ENCODE measurements at regions not wholly inside any gene's neighbourhood (a gene's known extent, or its start where the extent isn't known, plus 50 kb on each side); places are given as distances from the start of the nearest gene placed in this dataset.

- dilution Hi-C loops (cut with MboI; ENCODE audit: extremely low pct_ligation_motif_present, low sequenced_read_pairs) = no loop called here
- no peaks in the 10 kb centered on the region for H3K9me3 ChIP-seq (ENCODE audit: control insufficient read depth, low read depth, low read length)
- H3K79me2 ChIP-seq (ENCODE audit: control insufficient read depth, insufficient read depth, low read length) = no peaks in the 10 kb centered on the region
- H3K27me3 ChIP-seq (ENCODE audit: control insufficient read depth, extremely low read depth, insufficient read depth, low read length) = no peaks in the 10 kb centered on the region
- no peak overlapping the region for H3K9ac ChIP-seq (ENCODE audit: control insufficient read depth, extremely low read depth, insufficient read depth, low read length)
- no peaks in the 10 kb centered on the region for H4K20me1 ChIP-seq (ENCODE audit: control insufficient read depth, extremely low read depth, insufficient read depth, low read length)
- FAIRE-seq (no peak), DNase-seq (ENCODE audit: low read depth, low spot score) (no peak)
- H3K4me1 ChIP-seq (ENCODE audit: control insufficient read depth, extremely low read depth, insufficient read depth, low read length) = peaks cover 7% of the 10 kb centered on the region
- H2AFZ ChIP-seq (ENCODE audit: control insufficient read depth, low read length) = no peak overlapping the region
- H3K4me3 ChIP-seq (ENCODE audit: control insufficient read depth in 2 of 3, extremely low read depth in 1 of 3, insufficient read depth in 2 of 3, low read depth in 1 of 3, low read length in 3 of 3) = no peak overlapping the region
- no peaks in the 10 kb centered on the region for H3K36me3 ChIP-seq (ENCODE audit: control insufficient read depth in 2 of 2, extremely low read depth in 1 of 2, insufficient read depth in 2 of 2, low read length in 2 of 2)
- no peak overlapping the region for H3K4me2 ChIP-seq (ENCODE audit: control insufficient read depth, extremely low read depth, insufficient read depth, low read depth, low read length)
- H3K27ac ChIP-seq (ENCODE audit: control insufficient read depth, insufficient read depth, low read length) = no peak overlapping the region
- TF ChIP-seq EZH2 (IDR thresholded peaks at IDR 0.05; ENCODE audit: low read length) (no peak), CTCF (optimal IDR thresholded peaks at IDR 0.05 in 1 of 3, IDR thresholded peaks at IDR 0.05 in 1 of 3, conservative IDR thresholded peaks at IDR 0.05 in 1 of 3; ENCODE audit: extremely low read depth in 1 of 3, insufficient read depth in 2 of 3, low read length in 3 of 3) (no peak)
- H3K9me1 ChIP-seq (ENCODE audit: control insufficient read depth, extremely low read depth, insufficient read depth, low read length) = no peaks in the 10 kb centered on the region
These were observed 220.0 kb downstream of the ADGRG6 start for GRCh38 chr6:142521791-142522190.

- dilution Hi-C loops (cut with MboI; ENCODE audit: extremely low pct_ligation_motif_present, low sequenced_read_pairs) = no loop called here
- TF ChIP-seq EZH2 (IDR thresholded peaks at IDR 0.05; ENCODE audit: low read length) (no peak), CTCF (optimal IDR thresholded peaks at IDR 0.05 in 1 of 3, IDR thresholded peaks at IDR 0.05 in 1 of 3, conservative IDR thresholded peaks at IDR 0.05 in 1 of 3; ENCODE audit: extremely low read depth in 1 of 3, insufficient read depth in 2 of 3, low read length in 3 of 3) (no peak)
- Histone ChIP-seq H3K9me3 (ENCODE audit: control insufficient read depth, low read depth, low read length) (no peaks in the 10 kb centered on the region), H3K4me3 (ENCODE audit: control insufficient read depth in 2 of 3, extremely low read depth in 1 of 3, insufficient read depth in 2 of 3, low read depth in 1 of 3, low read length in 3 of 3) (no peak overlapping the region), H3K9ac (ENCODE audit: control insufficient read depth, extremely low read depth, insufficient read depth, low read length) (no peak overlapping the region), H3K27ac (ENCODE audit: control insufficient read depth, insufficient read depth, low read length) (no peak overlapping the region), H3K36me3 (ENCODE audit: control insufficient read depth in 2 of 2, extremely low read depth in 1 of 2, insufficient read depth in 2 of 2, low read length in 2 of 2) (no peaks in the 10 kb centered on the region), H3K79me2 (ENCODE audit: control insufficient read depth, insufficient read depth, low read length) (no peaks in the 10 kb centered on the region), H2AFZ (ENCODE audit: control insufficient read depth, low read length) (no peak overlapping the region), H3K27me3 (ENCODE audit: control insufficient read depth, extremely low read depth, insufficient read depth, low read length) (no peaks in the 10 kb centered on the region), H3K4me2 (ENCODE audit: control insufficient read depth, extremely low read depth, insufficient read depth, low read depth, low read length) (no peak overlapping the region), H3K9me1 (ENCODE audit: control insufficient read depth, extremely low read depth, insufficient read depth, low read length) (no peaks in the 10 kb centered on the region), H4K20me1 (ENCODE audit: control insufficient read depth, extremely low read depth, insufficient read depth, low read length) (no peaks in the 10 kb centered on the region), H3K4me1 (ENCODE audit: control insufficient read depth, extremely low read depth, insufficient read depth, low read length) (peaks cover 5% of the 10 kb centered on the region)
- no peak for DNase-seq (ENCODE audit: low read depth, low spot score)
- FAIRE-seq = no peak
These were observed 221.9 kb downstream of the ADGRG6 start for GRCh38 chr6:142523515-142524375.
